Lung microvascular endothelial cell (primary cell): ENCODE measurements at regions not wholly inside any gene's neighbourhood (a gene's known extent, or its start where the extent isn't known, plus 50 kb on each side); places are given as distances from the start of the nearest gene placed in this dataset.

Source experiments
- DNase-seq, 2 donors: peaks; one replicate each; pipeline versions ENCODE4 v3.0.0 to v3.0.0-alpha.2; 2010; ENCODE audit warnings: low read depth in 2 of 2

DNA sequence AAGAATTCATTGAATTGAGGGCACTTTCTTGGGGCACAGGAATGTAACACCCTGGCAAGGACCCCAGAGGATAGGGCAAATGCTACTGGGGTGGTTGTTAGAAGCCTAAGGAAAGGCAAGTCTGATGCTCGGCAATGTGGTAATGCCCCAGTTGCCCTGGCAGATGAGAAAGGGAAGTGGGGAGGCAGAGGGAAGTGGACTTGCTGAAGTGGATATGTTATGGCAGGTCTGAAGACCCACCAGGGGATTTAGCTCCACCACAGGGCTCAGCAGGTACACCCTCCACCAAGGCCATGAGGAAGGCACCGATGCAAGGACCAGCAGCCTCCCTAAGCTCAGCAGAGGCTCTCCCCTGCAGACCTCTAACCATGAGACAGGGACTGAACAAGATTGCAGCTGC, 184.8 kb downstream of the IRX5 start:
- DNase-seq = no peak

DNA sequence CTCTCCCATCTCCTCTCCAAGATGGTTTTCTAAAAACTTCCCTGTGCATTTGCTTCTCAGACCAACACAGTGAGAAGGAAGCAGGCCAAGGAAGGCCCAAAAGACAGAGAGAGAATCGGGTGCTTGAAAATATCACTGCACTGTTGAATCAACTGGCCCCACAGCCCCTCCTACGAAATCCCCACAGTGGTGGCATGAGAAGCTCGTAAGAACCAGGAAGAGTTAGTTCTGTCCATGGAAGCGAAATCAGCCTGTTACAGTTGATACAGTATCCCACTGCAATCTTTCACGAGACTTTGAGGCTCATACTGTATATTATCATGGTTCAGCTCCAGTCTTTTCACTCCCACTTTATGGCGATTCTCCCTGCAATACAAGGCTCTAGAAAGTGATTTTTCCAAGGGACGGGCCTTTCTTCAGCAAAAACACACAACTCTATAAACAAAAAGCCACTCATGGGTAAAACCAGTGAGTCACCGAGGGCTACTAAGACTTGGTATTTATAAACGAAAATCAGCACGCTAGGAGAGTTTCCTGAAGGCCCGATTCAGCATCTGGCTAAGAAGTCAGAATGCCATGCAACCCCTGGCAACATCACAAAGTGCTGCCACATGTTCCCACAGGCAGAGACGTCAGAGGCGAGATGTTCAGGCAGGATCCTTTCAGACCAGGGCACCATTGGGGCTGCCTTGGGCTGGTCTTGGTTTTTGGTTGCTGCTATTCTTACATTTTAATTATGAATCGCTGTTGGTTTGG, 185.7 kb downstream of the IRX5 start:
- DNase-seq = no peak

DNA sequence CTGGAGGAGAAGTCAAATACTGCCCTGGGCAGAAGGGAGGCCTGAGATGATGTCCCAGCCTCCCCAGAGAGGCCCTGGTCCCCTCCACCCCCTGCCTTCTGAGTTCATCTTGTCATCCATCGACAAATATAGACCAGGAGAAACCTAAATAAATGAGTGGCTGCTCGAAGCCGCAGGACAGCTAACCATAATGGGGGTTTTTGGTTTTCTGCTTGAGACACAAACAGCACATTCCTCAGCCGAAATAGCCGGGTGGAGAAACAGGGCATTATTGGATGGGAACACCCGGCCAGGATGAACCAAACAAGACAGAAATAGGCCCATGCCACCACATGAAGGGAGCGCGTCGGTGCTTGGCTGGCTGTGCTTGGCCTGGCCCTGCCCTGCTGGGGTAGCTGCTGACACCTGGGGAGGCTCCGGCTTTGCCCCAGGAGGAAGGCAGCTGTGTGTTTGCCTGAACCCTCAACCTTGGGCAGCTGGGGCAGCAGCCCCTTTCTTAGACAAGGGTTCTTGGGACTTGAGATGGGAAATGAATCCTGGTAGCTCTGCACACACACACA, 188.1 kb downstream of the IRX5 start:
- DNase-seq = no peak

DNA sequence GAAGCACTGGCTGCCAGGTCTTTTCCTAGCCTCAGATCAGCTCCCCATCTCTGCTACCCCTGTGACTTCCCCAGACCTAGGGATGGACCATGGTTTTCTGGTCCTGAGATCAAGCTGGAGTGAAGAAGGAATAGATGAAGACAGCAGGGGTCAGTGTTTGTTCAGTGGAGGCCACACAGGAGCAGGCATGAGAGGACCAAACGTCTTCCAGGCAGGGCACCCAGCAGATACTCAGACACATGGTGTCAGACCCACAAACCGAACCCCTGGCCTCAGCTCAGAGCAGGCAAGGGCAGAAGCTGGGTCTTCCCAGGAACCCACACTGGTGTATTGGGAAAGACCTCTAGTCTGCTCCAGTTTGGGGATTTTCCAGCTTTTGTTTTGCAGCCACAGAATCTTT, 189.7 kb downstream of the IRX5 start:
- no peak for DNase-seq

DNA sequence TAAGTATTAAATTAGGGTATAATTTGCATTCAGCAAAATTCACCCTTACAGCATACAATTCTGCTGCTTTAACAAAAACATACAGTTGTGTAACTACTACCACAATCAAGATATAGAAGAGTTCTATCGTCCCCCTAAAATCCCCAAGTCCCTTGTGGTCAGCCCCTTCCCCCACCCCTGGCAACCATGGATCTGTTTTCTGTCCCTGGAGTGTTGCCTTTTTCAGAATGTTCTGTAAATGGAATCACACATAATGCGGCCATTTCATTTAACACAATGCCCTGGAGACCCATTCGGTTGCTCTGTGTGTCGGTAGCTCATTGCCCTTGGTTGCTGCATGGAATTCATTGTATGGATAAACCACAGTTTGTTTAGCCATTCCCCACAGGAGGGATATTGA, 190.2 kb downstream of the IRX5 start:
- no peak for DNase-seq

DNA sequence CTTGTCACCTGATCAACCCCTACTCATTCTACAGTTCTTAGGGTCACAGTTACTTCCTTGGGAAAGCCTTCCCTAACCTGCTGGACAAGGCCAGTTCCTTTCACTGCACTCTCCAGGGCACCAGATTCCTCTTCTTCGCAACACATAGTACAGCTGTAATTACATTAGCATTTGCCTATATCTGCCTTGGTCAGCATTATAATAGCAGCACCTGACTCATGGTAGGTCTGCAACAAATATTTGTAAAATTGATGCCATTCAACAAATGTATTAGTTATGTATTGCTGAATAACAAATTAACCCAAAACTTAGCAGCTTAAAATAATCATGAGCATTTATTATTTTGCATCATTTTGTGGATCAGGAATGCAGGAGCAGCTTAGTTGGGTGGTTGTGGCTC, 193.0 kb downstream of the IRX5 start:
- no peak for DNase-seq

- no peak for DNase-seq
Measured at GRCh38 chr16:55125818-55126385, 195.2 kb downstream of the IRX5 start.

- DNase-seq = no peak
Measured at GRCh38 chr16:55126456-55126855, 195.8 kb downstream of the IRX5 start.

DNA sequence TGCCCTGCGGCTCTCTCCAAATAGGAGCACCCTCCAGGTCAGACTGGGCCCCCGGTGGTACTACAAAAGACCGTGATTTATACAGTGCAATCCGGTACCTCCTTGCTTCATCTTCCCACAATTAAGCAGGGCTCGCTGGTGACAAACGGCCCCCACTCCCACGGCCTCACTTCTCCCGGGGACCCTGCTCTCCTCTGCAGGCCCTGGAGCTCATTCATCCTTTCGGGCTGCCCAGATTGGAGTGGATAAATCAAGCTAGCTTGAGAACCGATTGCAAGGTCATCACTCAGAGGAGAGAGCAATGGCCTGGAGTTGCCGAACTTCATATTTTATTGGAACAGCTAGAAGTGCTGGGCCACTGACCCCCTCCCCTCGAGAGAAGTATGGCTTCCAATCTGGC, 193.5 kb upstream of the IRX6 start:
- DNase-seq = no peak

DNA sequence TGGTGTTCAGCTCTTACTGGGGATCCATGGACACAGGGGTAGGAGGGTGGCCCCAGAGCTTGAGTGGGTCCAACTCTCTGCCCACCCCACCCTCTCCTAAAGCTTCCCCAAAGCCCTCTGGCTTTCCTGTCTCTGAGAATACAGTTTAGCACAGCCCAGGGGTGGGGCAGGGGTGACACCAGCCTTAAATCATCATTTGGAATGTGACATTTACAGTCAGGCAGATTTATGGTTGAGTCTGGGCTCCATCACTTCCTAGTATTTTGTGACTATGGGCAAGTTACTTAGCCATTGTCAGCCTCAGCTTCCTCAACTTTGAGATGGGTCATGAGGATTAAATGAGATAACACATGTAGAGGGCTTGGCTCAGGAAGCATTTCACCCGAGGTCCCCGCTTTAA, 193.1 kb upstream of the IRX6 start:
- DNase-seq = no peak

GRCh38 chr16:55133654-55134053, 190.3 kb upstream of the IRX6 start:
- no peak for DNase-seq

- no peak for DNase-seq
Measured at GRCh38 chr16:55136356-55137150, 187.4 kb upstream of the IRX6 start.

- no peak for DNase-seq
Measured at GRCh38 chr16:55138298-55138697, 185.7 kb upstream of the IRX6 start.

- DNase-seq = no peak
Measured at GRCh38 chr16:55142405-55142804, 181.6 kb upstream of the IRX6 start.

GRCh38 chr16:55144651-55145050, 179.4 kb upstream of the IRX6 start:
- DNase-seq = no peak

DNA sequence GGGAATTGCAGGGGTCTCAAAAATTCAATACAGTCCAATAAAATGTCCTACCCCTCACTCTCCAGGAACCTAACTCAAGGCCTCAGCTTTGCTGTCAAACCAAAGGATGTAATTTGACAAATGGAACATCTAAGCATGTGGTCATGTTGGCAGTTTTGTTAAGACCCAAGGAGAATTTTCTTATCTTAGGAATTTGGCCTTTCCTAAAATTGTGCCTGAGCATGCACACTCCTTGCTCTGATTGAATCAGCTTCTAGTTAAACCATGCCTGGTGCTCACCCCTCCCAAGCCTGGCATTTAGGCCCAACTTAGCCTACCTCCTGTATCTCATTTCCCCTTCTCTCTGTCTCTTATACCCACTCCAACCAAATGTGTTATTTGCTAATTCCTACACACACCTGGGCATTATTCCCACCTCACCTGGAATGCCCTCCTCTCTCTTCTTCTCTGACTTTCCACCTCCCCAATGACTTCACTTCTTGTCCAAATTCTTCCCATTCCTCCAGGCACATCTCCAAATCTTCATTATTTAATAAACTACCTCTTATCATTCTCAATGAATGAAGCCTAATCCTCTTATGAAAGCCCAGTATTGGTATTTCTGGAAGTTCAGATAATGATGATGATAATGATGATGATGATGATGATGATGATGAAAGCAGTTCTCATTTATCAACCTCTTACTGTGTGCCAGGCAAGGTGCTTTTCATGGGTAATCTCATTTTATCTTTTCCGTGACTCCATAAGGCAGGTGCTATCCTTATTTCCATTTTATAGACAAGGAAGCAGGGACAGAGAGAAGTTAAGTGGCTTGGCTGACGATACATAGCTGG, 178.0 kb upstream of the IRX6 start:
- no peak for DNase-seq

- DNase-seq = no peak
Measured at GRCh38 chr16:55146966-55147365, 177.0 kb upstream of the IRX6 start.

DNA sequence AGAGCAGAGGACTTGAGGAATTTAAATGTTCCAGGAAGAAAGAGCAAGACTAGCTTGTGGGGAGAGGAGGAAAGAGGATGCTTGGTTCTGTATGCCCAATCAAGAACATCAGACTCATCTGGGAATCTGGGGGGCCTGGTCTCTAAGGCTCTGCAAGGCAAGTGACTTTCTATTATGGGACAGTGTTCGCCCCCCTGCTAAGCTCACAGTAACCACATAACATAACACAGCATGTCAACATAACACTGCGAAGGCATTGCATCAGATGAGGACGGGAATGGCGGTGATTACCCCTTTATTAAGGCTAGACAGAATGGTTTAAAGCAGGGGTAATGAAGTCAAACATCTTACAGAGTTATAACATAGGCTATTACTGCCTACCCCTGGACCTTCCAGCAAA, 176.6 kb upstream of the IRX6 start:
- DNase-seq = no peak

- DNase-seq = no peak
Measured at GRCh38 chr16:55149622-55150021, 174.4 kb upstream of the IRX6 start.

- no peak for DNase-seq
Measured at GRCh38 chr16:55151561-55152305, 172.3 kb upstream of the IRX6 start.

DNA sequence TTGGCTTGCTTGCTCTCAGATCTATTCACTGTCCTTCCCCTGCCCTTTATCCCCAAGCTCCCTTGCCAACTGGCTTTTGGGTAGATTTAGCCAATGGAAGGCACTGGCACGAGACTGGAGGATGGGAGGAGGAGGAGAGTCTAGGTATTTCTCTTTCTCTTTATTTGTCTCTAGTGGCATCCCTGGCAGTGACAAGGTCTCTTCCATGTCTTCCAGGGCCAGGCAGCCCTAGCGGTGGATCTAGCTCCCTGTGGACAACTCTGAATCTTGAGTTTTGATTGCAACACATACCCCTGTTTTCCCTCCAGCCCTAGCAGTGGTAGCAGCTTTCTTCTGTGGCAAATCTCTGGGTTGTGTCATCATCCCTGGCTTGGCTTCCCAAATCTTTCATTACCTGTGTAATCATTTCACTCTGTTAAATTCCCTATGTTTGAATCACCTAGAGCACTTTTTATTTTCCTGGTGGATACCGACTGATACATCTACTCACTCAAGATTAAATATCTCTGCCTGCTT, 171.1 kb upstream of the IRX6 start:
- DNase-seq = no peak
